ENCODE measurements at regions not wholly inside any gene's neighbourhood (a gene's known extent, or its start where the extent isn't known, plus 50 kb on each side); places are given as distances from the start of the nearest gene placed in this dataset.

GRCh38 chr22:47757741-47758140 lies 995.3 kb downstream of the TBC1D22A start:
- Histone ChIP-seq H3K9me3 (ENCODE audit: control insufficient read depth, insufficient read depth, low read depth, low read length) (no peaks in the 10 kb centered on the region), H3K4me3 (ENCODE audit: low read depth, low read length) (no peak overlapping the region), H3K4me1 (ENCODE audit: control insufficient read depth, insufficient read depth, low read length) (no peaks in the 10 kb centered on the region), H3K36me3 (ENCODE audit: control insufficient read depth in 2 of 2, insufficient read depth in 1 of 2, low read length in 2 of 2) (no peaks in the 10 kb centered on the region), H3K27ac (ENCODE audit: extremely low read depth, low read depth, low read length) (no peak overlapping the region)
- TF ChIP-seq ZNF433 (tag by site-specific recombination; IDR thresholded peaks at IDR 0.05; ENCODE audit: low read depth) = no peak
- no peak for TF ChIP-seq ZFP3 (tag by site-specific recombination; IDR thresholded peaks at IDR 0.05; ENCODE audit: low read depth)
- no peak for TF ChIP-seq ZNF623 (tag by site-specific recombination; IDR thresholded peaks at IDR 0.05)
- TF ChIP-seq ZNF670 (tag by site-specific recombination; IDR thresholded peaks at IDR 0.05; ENCODE audit: low read depth) = no peak
- TF ChIP-seq ZNF76 (tag by site-specific recombination; IDR thresholded peaks at IDR 0.05; ENCODE audit: borderline replicate concordance, low read depth) = no peak
- TF ChIP-seq ZNF830 (tag by site-specific recombination; IDR thresholded peaks at IDR 0.05; ENCODE audit: low read depth) = no peak
- no peak for TF ChIP-seq ZNF555 (tag by site-specific recombination; conservative IDR thresholded peaks at IDR 0.05)
- no peak for TF ChIP-seq YY1 (tag by site-specific recombination; IDR thresholded peaks at IDR 0.05)
- no peak for TF ChIP-seq ZNF391 (tag by site-specific recombination; IDR thresholded peaks at IDR 0.05; ENCODE audit: borderline replicate concordance, low read depth)
- TF ChIP-seq KLF9 (tag by site-specific recombination; IDR thresholded peaks at IDR 0.05; ENCODE audit: low read depth) = no peak
- no peak for TF ChIP-seq KLF16 (tag by site-specific recombination; IDR thresholded peaks at IDR 0.05)
- TF ChIP-seq ZBTB20 (tag by site-specific recombination; IDR thresholded peaks at IDR 0.05) = no peak
- TF ChIP-seq ZNF473 (tag by site-specific recombination; IDR thresholded peaks at IDR 0.05) = no peak
- no peak for TF ChIP-seq ZBTB6 (tag by site-specific recombination; IDR thresholded peaks at IDR 0.05)
- TF ChIP-seq ZSCAN23 (tag by site-specific recombination; IDR thresholded peaks at IDR 0.05) = no peak
- TF ChIP-seq SALL2 (tag by site-specific recombination; IDR thresholded peaks at IDR 0.05; ENCODE audit: borderline replicate concordance) = no peak
- TF ChIP-seq EGR2 (tag by site-specific recombination; IDR thresholded peaks at IDR 0.05; ENCODE audit: low read depth) = no peak
- CTCF ChIA-PET = no interaction called here
- POLR2A ChIA-PET = no interaction called here

GRCh38 chr22:47750086-47750485 lies 987.6 kb downstream of the TBC1D22A start:
- no peak overlapping the region for H3K4me3 ChIP-seq (ENCODE audit: low read depth, low read length)
- POLR2A ChIA-PET = interaction anchor here (0.7 kb wide), 1 partner anchor 8 kb away, joined by 3 read pairs; no protein-coding TSS in a partner anchor
- H3K9me3 ChIP-seq (ENCODE audit: control insufficient read depth, insufficient read depth, low read depth, low read length) = no peaks in the 10 kb centered on the region
- H3K36me3 ChIP-seq (ENCODE audit: control insufficient read depth in 2 of 2, insufficient read depth in 1 of 2, low read length in 2 of 2) = no peaks in the 10 kb centered on the region
- CTCF ChIA-PET = no interaction called here
- TF ChIP-seq KLF9 (tag by site-specific recombination; IDR thresholded peaks at IDR 0.05; ENCODE audit: low read depth) = no peak
- TF ChIP-seq GLI2 (tag by site-specific recombination; IDR thresholded peaks at IDR 0.05; ENCODE audit: borderline replicate concordance, low read depth) = no peak
- no peak for TF ChIP-seq ZNF169 (tag by site-specific recombination; IDR thresholded peaks at IDR 0.05)
- no peak for TF ChIP-seq ZNF18 (tag by site-specific recombination; IDR thresholded peaks at IDR 0.05)
- TF ChIP-seq FEZF1 (tag by site-specific recombination; IDR thresholded peaks at IDR 0.05) = no peak
- TF ChIP-seq BCL11B (tag by site-specific recombination; IDR thresholded peaks at IDR 0.05; ENCODE audit: low read depth) = no peak
- TF ChIP-seq ZNF404 (tag by site-specific recombination; IDR thresholded peaks at IDR 0.05) = no peak
- TF ChIP-seq ZNF155 (tag by site-specific recombination; IDR thresholded peaks at IDR 0.05) = no peak
- no peak for TF ChIP-seq ZNF416 (tag by site-specific recombination; IDR thresholded peaks at IDR 0.05)
- no peak for TF ChIP-seq ZNF558 (tag by site-specific recombination; IDR thresholded peaks at IDR 0.05)
- no peak for TF ChIP-seq ZNF626 (tag by site-specific recombination; IDR thresholded peaks at IDR 0.05)
- no peak for TF ChIP-seq ZNF423 (tag by site-specific recombination; IDR thresholded peaks at IDR 0.05)
- TF ChIP-seq ZNF341 (tag by site-specific recombination; IDR thresholded peaks at IDR 0.05; ENCODE audit: low read depth) = no peak
- H3K27ac ChIP-seq (ENCODE audit: extremely low read depth, low read depth, low read length) = no peak overlapping the region
- H3K4me1 ChIP-seq (ENCODE audit: control insufficient read depth, insufficient read depth, low read length) = no peaks in the 10 kb centered on the region
